HG02678 (cell line): ENCODE measurements at regions not wholly inside any gene's neighbourhood (a gene's known extent, or its start where the extent isn't known, plus 50 kb on each side); places are given as distances from the start of the nearest gene placed in this dataset.
"Not testable (repeated sequence)": the region's sequence is repeated elsewhere in the genome, so short reads cannot be mapped to it uniquely, and the experiment has no call there.

Experiments
- ATAC-seq: cut with Tn5 transposase; IDR thresholded peaks from one replicate; pipeline ENCODE4 v1.9.1; 2021; ENCODE audit warnings: mild to moderate bottlenecking, moderate library complexity; ENCODE audit not compliant: unreplicated experiment

GRCh38 chr7:37598824-37599223, 84.7 kb upstream of the GPR141 start:
- ATAC-seq: no peak

- no peak for ATAC-seq
These were observed 82.2 kb upstream of the GPR141 start for GRCh38 chr7:37601321-37601720.

- ATAC-seq: no peak
These were observed 79.5 kb upstream of the GPR141 start for GRCh38 chr7:37604078-37604477.

- ATAC-seq: not testable (repeated sequence)
These were observed 66.2 kb upstream of the GPR141 start for GRCh38 chr7:37617406-37617805.

- ATAC-seq: no peak
These were observed 50.5 kb upstream of the GPR141 start for GRCh38 chr7:37633048-37633447.
